GM10248 (cell line): ENCODE measurements at regions not wholly inside any gene's neighbourhood (a gene's known extent, or its start where the extent isn't known, plus 50 kb on each side); places are given as distances from the start of the nearest gene placed in this dataset.

Experiments used
- CTCF ChIA-PET: fragments of 300-600 bp; sonication (Branson Sonifier 250); formaldehyde crosslinking; extraction: SDS; loops from one replicate; lab custom pipeline; 2021; ENCODE audit warnings: antibody characterized with exemption; lab: Yijun Ruan, JAX
- POLR2A ChIA-PET: fragments of 350-650 bp; sonication (Branson Sonifier 250); formaldehyde crosslinking; extraction: SDS; loops from one replicate; lab custom pipeline; 2020; ENCODE audit warnings: antibody characterized with exemption; lab: Yijun Ruan, JAX
- DNase-seq: peaks from one replicate; pipeline ENCODE4 v3.0.0; 2012; ENCODE audit errors: extremely low spot score
- TF ChIP-seq, protein P1 (sequence below): IDR thresholded peaks from 2 replicates; pipeline ENCODE4 v1.5.1; 2012; ENCODE audit warnings: mild to moderate bottlenecking, low read depth; ENCODE audit errors: extremely low read depth, missing control alignments, control extremely low read depth

DNA sequence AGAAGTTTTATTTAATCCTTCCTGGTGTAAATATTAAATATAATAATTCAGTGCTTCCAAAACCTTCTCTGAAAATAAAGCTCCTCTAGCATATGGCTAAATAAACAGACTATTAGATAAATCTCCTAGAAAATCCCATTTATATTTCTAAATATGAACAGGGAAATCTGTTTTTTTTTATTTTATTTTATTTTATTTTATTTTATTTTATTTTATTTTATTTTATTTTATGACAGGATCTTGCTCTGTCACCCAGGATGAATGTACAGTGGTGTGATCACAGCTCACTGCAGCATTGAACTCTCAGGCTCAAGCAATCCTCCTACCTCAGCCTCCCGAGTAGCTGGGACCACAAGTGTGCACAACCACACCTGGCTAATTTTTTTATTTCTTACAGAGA is 673.5 kb downstream of the IRS1 start:
- TF ChIP-seq, protein P1, sequence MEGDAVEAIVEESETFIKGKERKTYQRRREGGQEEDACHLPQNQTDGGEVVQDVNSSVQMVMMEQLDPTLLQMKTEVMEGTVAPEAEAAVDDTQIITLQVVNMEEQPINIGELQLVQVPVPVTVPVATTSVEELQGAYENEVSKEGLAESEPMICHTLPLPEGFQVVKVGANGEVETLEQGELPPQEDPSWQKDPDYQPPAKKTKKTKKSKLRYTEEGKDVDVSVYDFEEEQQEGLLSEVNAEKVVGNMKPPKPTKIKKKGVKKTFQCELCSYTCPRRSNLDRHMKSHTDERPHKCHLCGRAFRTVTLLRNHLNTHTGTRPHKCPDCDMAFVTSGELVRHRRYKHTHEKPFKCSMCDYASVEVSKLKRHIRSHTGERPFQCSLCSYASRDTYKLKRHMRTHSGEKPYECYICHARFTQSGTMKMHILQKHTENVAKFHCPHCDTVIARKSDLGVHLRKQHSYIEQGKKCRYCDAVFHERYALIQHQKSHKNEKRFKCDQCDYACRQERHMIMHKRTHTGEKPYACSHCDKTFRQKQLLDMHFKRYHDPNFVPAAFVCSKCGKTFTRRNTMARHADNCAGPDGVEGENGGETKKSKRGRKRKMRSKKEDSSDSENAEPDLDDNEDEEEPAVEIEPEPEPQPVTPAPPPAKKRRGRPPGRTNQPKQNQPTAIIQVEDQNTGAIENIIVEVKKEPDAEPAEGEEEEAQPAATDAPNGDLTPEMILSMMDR = no peak

GRCh38 chr2:226125176-226125883 is 674.3 kb downstream of the IRS1 start:
- TF ChIP-seq, protein P1 = no peak
- no peak for DNase-seq
- ChIA-PET CTCF (no interaction called here), POLR2A (no interaction called here)

More for the DNA sequence above, 673.5 kb downstream of the IRS1 start:
- ChIA-PET POLR2A (no interaction called here), CTCF (no interaction called here)
- no peak for DNase-seq

DNA sequence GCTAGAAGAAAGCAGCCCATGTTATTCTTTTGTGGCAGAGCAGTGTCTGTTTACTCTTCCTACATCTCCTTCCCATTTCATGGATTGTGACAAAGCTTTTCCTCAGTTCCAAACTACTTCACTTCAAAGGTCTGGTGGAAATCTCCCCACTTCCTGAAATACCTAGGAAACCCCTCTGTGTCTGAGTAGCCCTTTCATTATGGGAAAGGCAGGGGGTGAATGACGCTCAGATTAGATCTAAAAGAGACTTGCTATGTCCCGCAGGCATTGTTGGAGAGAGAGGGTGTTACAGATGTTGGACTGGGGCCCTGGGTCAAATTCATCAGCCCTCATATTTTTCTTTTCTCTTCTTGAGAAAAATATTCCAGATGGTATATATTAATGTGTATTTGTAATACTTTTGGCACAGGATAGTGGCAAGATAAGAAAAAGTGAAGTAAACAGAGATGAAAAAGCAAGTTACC is 675.0 kb downstream of the IRS1 start:
- TF ChIP-seq, protein P1 = no peak
- DNase-seq = no peak
- POLR2A ChIA-PET = no interaction called here
- CTCF ChIA-PET = no interaction called here

DNA sequence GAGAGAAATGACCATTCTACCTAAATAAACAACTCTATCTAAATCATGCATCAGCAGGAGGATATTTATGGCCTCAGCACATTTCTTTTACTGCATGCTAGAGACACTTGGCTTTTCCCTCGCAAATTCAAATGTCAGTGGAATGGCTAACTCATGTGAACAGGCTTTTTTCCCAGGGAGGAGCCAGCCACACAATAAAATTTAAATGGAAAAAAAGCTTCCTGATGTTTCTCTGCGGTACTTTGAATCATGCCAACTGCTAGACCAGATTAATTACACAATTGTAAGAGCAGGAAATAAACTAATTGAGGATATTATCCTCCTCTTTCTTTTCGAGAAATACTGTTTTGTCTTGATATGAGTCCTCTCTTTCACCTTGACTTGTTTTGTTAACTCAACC is 676.3 kb downstream of the IRS1 start:
- no peak for DNase-seq
- TF ChIP-seq, protein P1 = no peak
- CTCF ChIA-PET = no interaction called here
- POLR2A ChIA-PET = no interaction called here

DNA sequence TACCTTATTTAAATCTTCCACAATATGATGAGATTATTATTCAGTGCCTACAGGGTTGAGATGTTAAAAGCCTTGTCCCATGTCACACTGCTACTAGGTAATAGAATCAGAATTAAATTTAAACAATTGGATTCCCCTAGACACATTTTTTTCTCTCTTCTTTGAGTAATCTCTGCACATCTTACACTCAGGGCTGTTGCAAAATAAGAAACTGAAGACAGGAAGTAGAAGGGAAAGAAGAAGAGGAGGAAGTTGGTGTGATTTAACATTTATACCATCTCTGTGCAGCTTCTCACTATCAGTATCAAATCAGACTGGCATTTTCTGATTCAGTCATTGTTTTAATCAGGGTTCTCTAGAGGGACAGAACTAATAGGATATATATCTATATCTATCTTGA is 677.6 kb downstream of the IRS1 start:
- DNase-seq = no peak
- TF ChIP-seq, protein P1 = no peak
- ChIA-PET CTCF (no interaction called here), POLR2A (no interaction called here)

- ChIA-PET CTCF (no interaction called here), POLR2A (no interaction called here)
- TF ChIP-seq, protein P1 = no peak
- DNase-seq = no peak
These were observed 678.4 kb downstream of the IRS1 start for GRCh38 chr2:226121046-226121738.
